ENCODE measurements at regions not wholly inside any gene's neighbourhood (a gene's known extent, or its start where the extent isn't known, plus 50 kb on each side); places are given as distances from the start of the nearest gene placed in this dataset.
"Not testable (repeated sequence)": the region's sequence is repeated elsewhere in the genome, so short reads cannot be mapped to it uniquely, and the experiment has no call there.

DNA sequence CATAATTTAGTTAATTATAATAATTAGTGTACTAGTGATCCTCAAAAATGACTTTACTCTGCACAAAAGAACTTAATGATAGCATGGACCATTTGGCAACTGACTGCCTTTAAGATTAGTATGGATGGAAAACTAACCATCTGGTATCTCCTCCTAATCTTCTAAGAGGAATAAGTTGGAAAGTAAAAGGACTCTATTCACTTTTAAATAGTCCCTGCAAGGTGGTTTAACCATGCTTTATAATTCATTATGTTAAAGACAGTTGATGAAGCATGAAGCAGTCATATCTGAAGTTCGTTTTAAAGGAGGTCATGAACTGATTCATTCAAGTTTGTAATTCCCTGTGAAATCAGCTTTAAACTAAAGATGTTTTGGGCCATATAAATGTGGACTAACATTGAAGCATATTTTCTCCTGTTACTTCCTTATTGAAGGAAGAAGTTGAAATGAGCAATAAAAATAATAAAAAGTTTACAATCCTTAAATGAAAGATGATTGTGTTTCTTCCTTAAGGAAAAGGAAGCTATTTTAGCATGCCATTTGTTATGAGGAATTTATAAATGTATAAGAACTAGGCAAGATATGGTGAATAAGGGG is 446.0 kb downstream of the XIRP2 start:
- DNase-seq: no peak

DNA sequence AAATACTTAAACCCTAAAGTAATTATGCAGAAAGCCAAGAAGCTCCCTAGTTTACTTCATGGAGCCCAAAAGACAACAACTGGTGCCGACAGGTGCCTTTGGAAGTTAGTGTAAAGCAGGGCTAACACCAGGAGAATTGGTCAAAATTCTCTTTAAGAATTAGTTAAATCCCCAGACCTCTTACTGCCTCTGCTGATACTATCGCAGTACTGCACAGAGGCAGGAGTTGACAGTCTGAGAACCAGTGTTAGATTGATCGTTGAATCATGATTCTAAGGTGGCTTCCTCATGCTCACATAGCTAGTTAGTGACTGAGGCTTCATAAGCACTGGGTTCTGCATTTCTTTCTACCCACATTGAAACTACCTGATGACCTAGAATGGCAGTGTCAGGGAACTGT is 445.0 kb downstream of the XIRP2 start:
- no peak for DNase-seq

DNA sequence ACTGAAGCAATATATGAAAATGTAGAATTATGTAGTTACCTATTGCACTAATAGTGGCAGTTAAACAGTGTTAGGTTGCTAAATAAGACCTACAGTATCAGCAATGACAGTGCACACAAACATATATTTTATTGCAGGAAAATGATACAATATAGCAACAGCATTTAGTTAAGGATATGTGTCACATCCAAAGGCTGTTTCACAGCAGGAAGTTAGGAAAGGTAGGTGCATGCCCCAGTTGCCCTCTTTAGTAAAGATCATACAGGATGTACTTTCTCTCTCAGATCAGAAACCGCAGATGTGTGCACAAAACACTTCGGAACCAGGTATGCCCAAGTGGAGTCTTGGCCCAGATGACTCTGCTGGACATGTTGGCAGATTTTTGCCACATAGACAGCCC is 444.1 kb downstream of the XIRP2 start:
- no peak for DNase-seq

DNA sequence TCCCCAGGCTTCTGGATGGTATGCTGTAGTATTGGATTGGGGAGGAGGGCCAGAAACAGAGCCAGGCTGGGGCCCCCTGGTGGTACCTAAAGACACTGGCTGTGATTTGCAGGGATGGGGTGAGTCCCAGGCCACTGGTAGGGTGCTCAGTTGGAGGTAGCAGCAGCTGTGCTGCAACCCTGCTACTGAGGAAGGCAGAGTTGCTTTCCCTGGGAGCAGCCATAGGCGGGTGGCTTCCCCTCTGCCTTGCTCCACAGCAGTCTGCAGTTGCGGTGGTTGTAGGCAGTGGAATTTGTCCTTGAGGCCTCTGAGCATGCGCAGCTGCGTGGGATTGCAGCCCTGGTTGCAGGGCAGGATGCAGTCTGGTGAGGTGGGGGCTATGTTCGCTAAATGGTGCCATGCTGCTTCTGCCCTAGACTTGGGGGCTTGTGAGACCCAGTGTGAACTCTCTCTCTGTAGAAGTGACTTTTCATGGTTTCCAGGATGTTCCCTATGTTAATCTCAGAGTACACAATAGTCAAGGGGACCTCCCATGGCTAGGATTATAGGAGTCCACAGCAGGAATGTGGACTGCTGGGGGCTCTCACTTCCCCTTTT is 443.5 kb downstream of the XIRP2 start:
- no peak for DNase-seq

DNA sequence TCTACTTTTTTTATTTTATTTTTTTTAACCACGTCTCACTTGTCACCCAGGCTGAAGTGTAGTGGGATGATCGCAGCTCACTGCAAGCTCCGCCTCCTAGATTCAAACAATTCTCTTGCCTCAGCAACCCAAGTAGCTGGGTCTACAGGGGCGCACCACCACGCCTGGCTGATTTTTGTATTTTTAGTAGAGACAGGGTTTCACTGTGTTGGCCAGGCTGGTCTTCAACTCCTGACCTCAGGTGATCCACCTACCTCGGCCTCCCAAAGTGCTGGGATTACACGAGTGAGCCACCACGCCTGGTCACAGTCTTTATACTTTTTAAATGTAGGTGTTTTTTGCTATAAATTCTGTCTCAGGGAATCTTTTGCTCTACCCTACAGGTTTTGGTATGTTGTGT is 440.5 kb downstream of the XIRP2 start:
- not testable (repeated sequence) for DNase-seq

DNA sequence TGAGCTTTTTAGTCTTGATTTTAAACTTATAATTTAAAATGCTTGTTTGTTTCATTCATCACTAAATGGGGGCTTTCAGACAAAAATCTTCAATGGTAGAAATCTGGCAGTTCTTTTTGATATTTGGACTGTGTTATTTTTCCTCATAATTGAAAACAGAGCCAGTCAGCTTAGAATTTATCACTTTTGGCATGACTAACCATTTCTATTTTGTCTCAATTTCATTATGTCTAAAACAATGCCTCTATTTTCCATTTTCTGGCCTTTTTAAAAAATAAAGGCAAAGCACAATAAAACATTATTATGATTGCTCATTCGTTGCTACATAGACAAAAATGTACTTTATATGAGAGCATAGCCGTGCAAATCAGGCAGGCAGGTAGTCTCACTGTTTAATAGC is 434.5 kb downstream of the XIRP2 start:
- DNase-seq: no peak

DNA sequence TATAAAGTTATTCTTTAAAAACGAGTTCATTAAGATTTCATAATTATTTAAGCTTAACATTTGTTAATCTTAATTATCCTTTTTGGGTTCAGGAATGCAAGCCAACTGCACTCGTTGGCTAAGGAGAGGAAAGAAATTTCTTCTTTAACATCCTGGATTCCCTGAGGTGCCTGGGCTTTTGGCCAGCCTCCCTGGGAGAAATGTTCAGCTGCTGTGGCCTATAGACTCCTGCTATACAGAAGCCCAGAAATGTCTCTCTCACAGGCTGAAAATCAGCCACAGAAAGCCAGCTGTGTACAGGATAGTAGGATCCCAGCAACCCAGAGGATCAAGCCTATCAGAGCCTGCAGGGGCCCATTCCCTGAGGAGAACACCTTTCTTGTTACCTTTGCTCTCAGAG is 430.3 kb downstream of the XIRP2 start:
- no peak for DNase-seq

DNA sequence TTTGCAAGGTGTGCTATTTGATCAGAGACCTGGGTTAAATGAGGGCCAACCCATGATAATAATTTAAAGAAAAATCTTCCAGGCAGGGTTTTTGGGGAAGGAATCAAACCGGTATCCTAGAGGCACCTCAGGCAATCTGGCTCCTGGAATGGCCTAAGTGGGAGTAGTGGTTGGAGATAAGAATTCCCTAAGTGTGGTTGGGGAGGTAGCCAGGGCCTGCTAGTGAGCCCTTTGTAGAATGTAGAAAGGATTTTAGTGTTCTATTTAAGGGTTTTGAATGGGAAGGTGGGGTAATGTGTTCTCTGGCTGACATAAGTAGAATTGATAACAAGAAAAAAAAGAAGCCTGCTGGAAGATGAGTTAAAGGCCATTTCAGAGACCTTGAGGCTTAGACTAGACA is 422.2 kb downstream of the XIRP2 start:
- DNase-seq: no peak
